Uterus (tissue), 2 donors: ENCODE measurements at regions not wholly inside any gene's neighbourhood (a gene's known extent, or its start where the extent isn't known, plus 50 kb on each side); places are given as distances from the start of the nearest gene placed in this dataset.

Source experiments
- POLR2A ChIP-seq, 2 donors: fragments of 450-650 bp; IDR thresholded peaks; one replicate each; pipeline ENCODE4 v1.6.1; 2016; ENCODE audit warnings: antibody characterized with exemption in 2 of 2, mild to moderate bottlenecking in 1 of 2, moderate library complexity in 1 of 2
- TF ChIP-seq, protein P1 (sequence below), 4 experiments: fragments of 200-600 bp in 2 of 4; fragments of 450-650 bp in 2 of 4; sonication (generic) in 2 of 4; IDR thresholded peaks; one replicate each; pipeline ENCODE4 v1.5.1; 2016 to 2019; ENCODE audit warnings: antibody characterized with exemption in 4 of 4, mild to moderate bottlenecking in 2 of 4, moderate library complexity in 1 of 4

DNA sequence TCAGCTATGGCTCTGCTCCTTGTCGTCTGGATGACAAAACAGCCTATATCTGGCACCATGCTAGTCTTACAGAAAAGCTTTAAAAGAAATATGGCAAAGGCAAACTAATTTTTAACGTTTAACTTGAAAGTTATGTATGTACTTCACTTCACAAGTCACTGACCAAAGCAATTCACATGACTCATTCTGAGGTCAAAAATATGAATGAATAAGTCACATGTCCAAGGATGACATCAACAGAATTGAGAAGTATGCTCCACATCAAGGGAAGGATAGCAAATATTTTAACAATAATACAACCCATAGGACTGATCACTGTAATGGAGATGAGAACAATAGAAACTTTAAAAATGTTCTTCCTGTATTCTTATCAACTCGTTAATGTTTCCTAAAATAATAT is 1072.6 kb upstream of the NUDT12 start:
- TF ChIP-seq, protein P1, sequence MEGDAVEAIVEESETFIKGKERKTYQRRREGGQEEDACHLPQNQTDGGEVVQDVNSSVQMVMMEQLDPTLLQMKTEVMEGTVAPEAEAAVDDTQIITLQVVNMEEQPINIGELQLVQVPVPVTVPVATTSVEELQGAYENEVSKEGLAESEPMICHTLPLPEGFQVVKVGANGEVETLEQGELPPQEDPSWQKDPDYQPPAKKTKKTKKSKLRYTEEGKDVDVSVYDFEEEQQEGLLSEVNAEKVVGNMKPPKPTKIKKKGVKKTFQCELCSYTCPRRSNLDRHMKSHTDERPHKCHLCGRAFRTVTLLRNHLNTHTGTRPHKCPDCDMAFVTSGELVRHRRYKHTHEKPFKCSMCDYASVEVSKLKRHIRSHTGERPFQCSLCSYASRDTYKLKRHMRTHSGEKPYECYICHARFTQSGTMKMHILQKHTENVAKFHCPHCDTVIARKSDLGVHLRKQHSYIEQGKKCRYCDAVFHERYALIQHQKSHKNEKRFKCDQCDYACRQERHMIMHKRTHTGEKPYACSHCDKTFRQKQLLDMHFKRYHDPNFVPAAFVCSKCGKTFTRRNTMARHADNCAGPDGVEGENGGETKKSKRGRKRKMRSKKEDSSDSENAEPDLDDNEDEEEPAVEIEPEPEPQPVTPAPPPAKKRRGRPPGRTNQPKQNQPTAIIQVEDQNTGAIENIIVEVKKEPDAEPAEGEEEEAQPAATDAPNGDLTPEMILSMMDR (IDR thresholded peaks at IDR 0.05), result no peak
- no peak for TF ChIP-seq POLR2A (IDR thresholded peaks at IDR 0.05)
